ENCODE measurements at regions not wholly inside any gene's neighbourhood (a gene's known extent, or its start where the extent isn't known, plus 50 kb on each side); places are given as distances from the start of the nearest gene placed in this dataset.

- Histone ChIP-seq H3K9ac (no peak overlapping the region), H2AFZ (ENCODE audit: low read depth) (no peak overlapping the region), H3K4me1 (ENCODE audit: control insufficient read depth in 1 of 2, insufficient read depth in 2 of 2, low read depth in 1 of 2, low read length in 1 of 2) (peaks cover 0 to 18% of the 10 kb centered on the region in 2 experiments; a peak in 1 of 4 replicates), H3K27me3 (ENCODE audit: insufficient read depth) (no peaks in the 10 kb centered on the region), H3K9me3 (no peaks in the 10 kb centered on the region), H3K4me3 (ENCODE audit: low read depth in 2 of 2, low read length in 1 of 2) (no peak overlapping the region), H3F3A (replicated peaks; ENCODE audit: insufficient read depth) (peaks cover 21% of the 10 kb centered on the region), H3K4me2 (no peak overlapping the region), H3K27ac (ENCODE audit: low read depth in 2 of 2, low read length in 1 of 2) (no peak overlapping the region), H3K9me2 (no peaks in the 10 kb centered on the region), H3K79me2 (ENCODE audit: insufficient read depth) (no peaks in the 10 kb centered on the region), H4K20me1 (ENCODE audit: insufficient read depth) (no peaks in the 10 kb centered on the region), H3K36me3 (replicated peaks in 1 of 2; ENCODE audit: control insufficient read depth in 1 of 2, insufficient read depth in 2 of 2, low read length in 1 of 2) (no peaks in the 10 kb centered on the region)
- DNase-seq: no peak
- POLR2A ChIA-PET: no interaction called here
- TF ChIP-seq USF2 (IDR thresholded peaks at IDR 0.05; ENCODE audit: borderline replicate concordance, low read depth, low read length): no peak
- no peak for TF ChIP-seq SMC3 (IDR thresholded peaks at IDR 0.05; ENCODE audit: low read depth, low read length)
- no peak for TF ChIP-seq RCOR1 (IDR thresholded peaks at IDR 0.05; ENCODE audit: low read length)
- no peak for TF ChIP-seq REST (IDR thresholded peaks at IDR 0.05; ENCODE audit: low read depth, low read length)
- TF ChIP-seq EP300 (IDR thresholded peaks at IDR 0.05; ENCODE audit: borderline replicate concordance in 1 of 2, low read depth in 1 of 2, low read length in 1 of 2): no peak
- no peak for TF ChIP-seq ZBTB33 (IDR thresholded peaks at IDR 0.05; ENCODE audit: borderline replicate concordance, low read depth)
- TF ChIP-seq GABPA (IDR thresholded peaks at IDR 0.05; ENCODE audit: low read depth): no peak
- WGBS (ENCODE audit: low lambda C conversion rate): 89% methylated on average over 10 of the region's 12 CpGs
- CTCF ChIA-PET: interaction anchor here (1.5 kb wide), 2 partner anchors 20 to 145 kb away, joined by 4 to 5 read pairs; no protein-coding TSS in a partner anchor
These were observed 125.0 kb upstream of the TMPRSS2 start for GRCh38 chr21:41632748-41633475.

Measured in SK-N-SH (cell line).